Upper lobe of left lung (tissue), 6 donors: ENCODE measurements at regions not wholly inside any gene's neighbourhood (a gene's known extent, or its start where the extent isn't known, plus 50 kb on each side); places are given as distances from the start of the nearest gene placed in this dataset.
"Not testable (repeated sequence)": the region's sequence is repeated elsewhere in the genome, so short reads cannot be mapped to it uniquely, and the experiment has no call there.

Experiments
- ATAC-seq, 2 donors: fragments of 200-7000 bp; cut with Tn5 transposase; one replicate each; pipeline ENCODE4 v1.9.1; 2022; ENCODE audit warnings: mild to moderate bottlenecking in 2 of 2, moderate library complexity in 2 of 2; ENCODE audit not compliant: low FRiP score in 2 of 2
- DNase-seq, 2 donors: peaks; one replicate each; pipeline ENCODE4 v3.0.0-alpha.2; 2019 to 2020
- H3K27ac ChIP-seq, 4 donors: fragments of 200-600 bp; sonication (generic); one replicate each; pipeline ENCODE4 v1.5.1; 2016 to 2019
- H3K27me3 ChIP-seq, 4 donors: fragments of 200-600 bp; sonication (generic); one replicate each; pipeline ENCODE4 v1.5.1; 2017 to 2019
- H3K36me3 ChIP-seq, 4 donors: fragments of 200-600 bp; sonication (generic); one replicate each; pipeline ENCODE4 v1.5.1; 2016 to 2019
- H3K4me1 ChIP-seq, 4 donors: fragments of 200-600 bp; sonication (generic); one replicate each; pipeline ENCODE4 v1.5.1; 2018 to 2019
- H3K4me3 ChIP-seq, 4 donors: fragments of 200-600 bp; sonication (generic); one replicate each; pipeline ENCODE4 v1.5.1; 2017 to 2019; ENCODE audit warnings: mild to moderate bottlenecking in 2 of 4, moderate library complexity in 1 of 4
- H3K9me3 ChIP-seq, 4 donors: fragments of 200-600 bp; sonication (generic); one replicate each; pipeline ENCODE4 v1.5.1; 2018 to 2019
- CTCF ChIP-seq, 6 experiments: fragments of 450-650 bp in 4 of 6; fragments of 200-600 bp in 2 of 6; sonication (generic) in 2 of 6; IDR thresholded peaks; one replicate each; pipeline ENCODE4 v1.5.1; 2016 to 2019; ENCODE audit warnings: antibody characterized with exemption in 6 of 6
- EP300 ChIP-seq, 4 donors: sonication (generic); formaldehyde crosslinking; IDR thresholded peaks; one replicate each; pipeline ENCODE4 v1.5.1; 2017; ENCODE audit warnings: antibody characterized with exemption in 4 of 4, control low read depth in 2 of 4
- POLR2A ChIP-seq, 4 donors: fragments of 450-650 bp; IDR thresholded peaks; one replicate each; pipeline ENCODE4 v1.5.1; 2016 to 2017; ENCODE audit warnings: antibody characterized with exemption in 4 of 4, mild to moderate bottlenecking in 2 of 4
- POLR2AphosphoS5 ChIP-seq, 2 donors: sonication (generic); formaldehyde crosslinking; IDR thresholded peaks; one replicate each; pipeline ENCODE4 v1.5.1; 2017; ENCODE audit warnings: antibody characterized with exemption in 2 of 2
- WGBS, 2 donors: methylation state at CpG; one replicate each; pipeline ENCODE4 v1.1.5; 2017 to 2018; 5-methylcytosine and 5-hydroxymethylcytosine counted together
- donor health status: DM: no; HTN: no; CAD: no; lungs with moderate emphysema.
- donor health status: DM: no; HTN: yes; CAD: no; lungs with severe emphysema.

- DNase-seq (no peak), ATAC-seq (no peak)
- H3K9me3 ChIP-seq = no peaks in the 10 kb centered on the region
- peaks cover 0 to 17% (median 6%) of the 10 kb centered on the region in 4 donors for H3K4me1 ChIP-seq
- TF ChIP-seq POLR2A (IDR thresholded peaks at IDR 0.05) (no peak), POLR2AphosphoS5 (IDR thresholded peaks at IDR 0.05) (no peak), CTCF (IDR thresholded peaks at IDR 0.05) (no peak), EP300 (IDR thresholded peaks at IDR 0.05) (no peak)
- no peak overlapping the region for H3K27ac ChIP-seq
- WGBS, 2 donors = 21% methylated on average over 4 of the region's 4 CpGs
- no peaks in the 10 kb centered on the region for H3K36me3 ChIP-seq
- no peaks in the 10 kb centered on the region for H3K27me3 ChIP-seq
- no peak overlapping the region for H3K4me3 ChIP-seq
Measured at GRCh38 chr17:37815536-37815935, 70.7 kb upstream of the HNF1B start.

GRCh38 chr17:37813751-37814150 lies 68.9 kb upstream of the HNF1B start:
- Histone ChIP-seq H3K4me3 (no peak overlapping the region), H3K4me1 (peaks cover 0 to 14% (median 3%) of the 10 kb centered on the region in 4 donors), H3K27me3 (no peaks in the 10 kb centered on the region), H3K27ac (no peak overlapping the region), H3K9me3 (no peaks in the 10 kb centered on the region), H3K36me3 (no peaks in the 10 kb centered on the region)
- DNase-seq (no peak), ATAC-seq (no peak)
- TF ChIP-seq EP300 (IDR thresholded peaks at IDR 0.05) (no peak), CTCF (IDR thresholded peaks at IDR 0.05) (no peak), POLR2AphosphoS5 (IDR thresholded peaks at IDR 0.05) (no peak), POLR2A (IDR thresholded peaks at IDR 0.05) (no peak)
- WGBS, 2 donors = 50 to 67% methylated on average over 4 of the region's 4 CpGs

- ATAC-seq, DNase-seq, H3K27me3 ChIP-seq, H3K9me3 ChIP-seq, H3K4me3 ChIP-seq, H3K27ac ChIP-seq, H3K4me1 ChIP-seq, H3K36me3 ChIP-seq: not testable (repeated sequence)
- WGBS, 2 donors = 85 to 89% methylated on average over 7 of the region's 7 CpGs
Measured at GRCh38 chr17:37808846-37809245, 64.0 kb upstream of the HNF1B start.

GRCh38 chr17:37802712-37803416 lies 58.0 kb upstream of the HNF1B start:
- Histone ChIP-seq H3K9me3 (no peaks in the 10 kb centered on the region), H3K36me3 (no peaks in the 10 kb centered on the region), H3K4me3 (no peak overlapping the region), H3K27ac (no peak overlapping the region), H3K27me3 (no peaks in the 10 kb centered on the region), H3K4me1 (no peaks in the 10 kb centered on the region)
- 7% methylated on average over 1 of the region's 1 CpG for WGBS, 2 donors
- TF ChIP-seq CTCF (IDR thresholded peaks at IDR 0.05) = no peak
- TF ChIP-seq POLR2A (IDR thresholded peaks at IDR 0.05) = no peak
- no peak for TF ChIP-seq EP300 (IDR thresholded peaks at IDR 0.05)
- TF ChIP-seq POLR2AphosphoS5 (IDR thresholded peaks at IDR 0.05) = no peak
- ATAC-seq (peak in 1 of 2 donors; percentile 65), DNase-seq (no peak)

- no peak overlapping the region for H3K4me3 ChIP-seq
- H3K4me1 ChIP-seq = no peaks in the 10 kb centered on the region
- 66 to 74% methylated on average over 3 of the region's 3 CpGs for WGBS, 2 donors
- H3K27me3 ChIP-seq = no peaks in the 10 kb centered on the region
- DNase-seq = no peak
- no peak overlapping the region for H3K27ac ChIP-seq
- TF ChIP-seq POLR2A (IDR thresholded peaks at IDR 0.05) = no peak
- no peak for TF ChIP-seq POLR2AphosphoS5 (IDR thresholded peaks at IDR 0.05)
- no peak for TF ChIP-seq CTCF (IDR thresholded peaks at IDR 0.05)
- no peak for TF ChIP-seq EP300 (IDR thresholded peaks at IDR 0.05)
- no peaks in the 10 kb centered on the region for H3K36me3 ChIP-seq
- no peaks in the 10 kb centered on the region for H3K9me3 ChIP-seq
- ATAC-seq = no peak
Measured at GRCh38 chr17:37802061-37802595, 57.3 kb upstream of the HNF1B start.
